ENCODE measurements at regions not wholly inside any gene's neighbourhood (a gene's known extent, or its start where the extent isn't known, plus 50 kb on each side); places are given as distances from the start of the nearest gene placed in this dataset.

GRCh38 chr3:87501076-87501475, 224.7 kb upstream of the POU1F1 start:
- TF ChIP-seq CTCF (IDR thresholded peaks at IDR 0.05; ENCODE audit: low read depth, low read length) (no peak), EZH2phosphoT487 (IDR thresholded peaks at IDR 0.05; ENCODE audit: low read depth) (no peak)

Measured in OCI-LY3 (cell line).